ENCODE measurements at regions not wholly inside any gene's neighbourhood (a gene's known extent, or its start where the extent isn't known, plus 50 kb on each side); places are given as distances from the start of the nearest gene placed in this dataset.

GRCh38 chr2:83630351-83630750, 828.7 kb downstream of the SUCLG1 start:
- no peak overlapping the region for H3K4me3 ChIP-seq (ENCODE audit: low read depth, low read length)
- TF ChIP-seq, protein P1, sequence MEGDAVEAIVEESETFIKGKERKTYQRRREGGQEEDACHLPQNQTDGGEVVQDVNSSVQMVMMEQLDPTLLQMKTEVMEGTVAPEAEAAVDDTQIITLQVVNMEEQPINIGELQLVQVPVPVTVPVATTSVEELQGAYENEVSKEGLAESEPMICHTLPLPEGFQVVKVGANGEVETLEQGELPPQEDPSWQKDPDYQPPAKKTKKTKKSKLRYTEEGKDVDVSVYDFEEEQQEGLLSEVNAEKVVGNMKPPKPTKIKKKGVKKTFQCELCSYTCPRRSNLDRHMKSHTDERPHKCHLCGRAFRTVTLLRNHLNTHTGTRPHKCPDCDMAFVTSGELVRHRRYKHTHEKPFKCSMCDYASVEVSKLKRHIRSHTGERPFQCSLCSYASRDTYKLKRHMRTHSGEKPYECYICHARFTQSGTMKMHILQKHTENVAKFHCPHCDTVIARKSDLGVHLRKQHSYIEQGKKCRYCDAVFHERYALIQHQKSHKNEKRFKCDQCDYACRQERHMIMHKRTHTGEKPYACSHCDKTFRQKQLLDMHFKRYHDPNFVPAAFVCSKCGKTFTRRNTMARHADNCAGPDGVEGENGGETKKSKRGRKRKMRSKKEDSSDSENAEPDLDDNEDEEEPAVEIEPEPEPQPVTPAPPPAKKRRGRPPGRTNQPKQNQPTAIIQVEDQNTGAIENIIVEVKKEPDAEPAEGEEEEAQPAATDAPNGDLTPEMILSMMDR (IDR thresholded peaks at IDR 0.05; ENCODE audit: control insufficient read depth, extremely low read depth, insufficient read depth) = no peak
- no peak for DNase-seq (ENCODE audit: low read depth)

GRCh38 chr2:83615511-83615910, 843.6 kb downstream of the SUCLG1 start:
- no peak overlapping the region for H3K4me3 ChIP-seq (ENCODE audit: low read depth, low read length)
- no peak for DNase-seq (ENCODE audit: low read depth)
- TF ChIP-seq, protein P1 (IDR thresholded peaks at IDR 0.05; ENCODE audit: control insufficient read depth, extremely low read depth, insufficient read depth) = no peak

DNA sequence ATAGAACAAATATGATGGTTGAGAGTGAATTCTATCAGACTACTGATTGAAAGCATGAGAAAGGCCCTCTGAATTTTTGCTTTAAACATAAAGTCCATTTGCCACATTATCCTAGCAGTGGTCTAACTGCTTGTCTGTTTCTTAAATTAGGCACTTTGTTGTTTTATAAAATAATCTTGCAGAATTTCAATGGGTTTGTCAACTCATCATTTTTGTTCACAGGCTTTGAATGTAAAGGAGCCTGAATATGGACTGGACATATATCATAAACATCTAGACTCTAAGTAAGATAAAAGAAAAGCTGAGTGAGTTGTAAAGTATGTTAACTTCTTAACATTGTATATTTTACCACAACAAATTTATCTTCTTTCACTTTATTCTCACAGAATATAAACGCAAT, 845.9 kb downstream of the SUCLG1 start:
- TF ChIP-seq, protein P1 (IDR thresholded peaks at IDR 0.05; ENCODE audit: control insufficient read depth, extremely low read depth, insufficient read depth) = no peak
- no peak overlapping the region for H3K4me3 ChIP-seq (ENCODE audit: low read depth, low read length)
- no peak for DNase-seq (ENCODE audit: low read depth)

DNA sequence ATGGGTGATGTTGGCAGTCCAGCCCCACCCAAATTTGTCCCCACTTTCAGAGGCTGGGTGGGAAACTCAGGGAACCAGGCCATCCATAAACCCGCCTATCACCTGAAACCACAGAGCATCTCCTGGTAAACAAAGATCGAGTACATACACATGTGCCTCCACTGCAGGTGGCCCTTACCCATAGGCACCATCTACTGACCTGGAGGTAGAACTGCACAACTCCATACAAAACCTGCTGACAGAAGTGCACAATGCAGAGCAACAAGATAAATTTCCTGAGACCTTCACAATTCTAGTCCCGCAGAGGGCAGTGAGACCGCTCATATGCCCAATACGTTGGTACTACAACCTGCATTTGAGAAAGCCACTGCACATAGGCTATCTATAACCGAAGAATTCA, 856.3 kb downstream of the SUCLG1 start:
- H3K4me3 ChIP-seq (ENCODE audit: low read depth, low read length) = no peak overlapping the region
- DNase-seq (ENCODE audit: low read depth) = no peak
- TF ChIP-seq, protein P1 (IDR thresholded peaks at IDR 0.05; ENCODE audit: control insufficient read depth, extremely low read depth, insufficient read depth) = peak; percentile 20; the same call in 1 of the 2 replicates

DNA sequence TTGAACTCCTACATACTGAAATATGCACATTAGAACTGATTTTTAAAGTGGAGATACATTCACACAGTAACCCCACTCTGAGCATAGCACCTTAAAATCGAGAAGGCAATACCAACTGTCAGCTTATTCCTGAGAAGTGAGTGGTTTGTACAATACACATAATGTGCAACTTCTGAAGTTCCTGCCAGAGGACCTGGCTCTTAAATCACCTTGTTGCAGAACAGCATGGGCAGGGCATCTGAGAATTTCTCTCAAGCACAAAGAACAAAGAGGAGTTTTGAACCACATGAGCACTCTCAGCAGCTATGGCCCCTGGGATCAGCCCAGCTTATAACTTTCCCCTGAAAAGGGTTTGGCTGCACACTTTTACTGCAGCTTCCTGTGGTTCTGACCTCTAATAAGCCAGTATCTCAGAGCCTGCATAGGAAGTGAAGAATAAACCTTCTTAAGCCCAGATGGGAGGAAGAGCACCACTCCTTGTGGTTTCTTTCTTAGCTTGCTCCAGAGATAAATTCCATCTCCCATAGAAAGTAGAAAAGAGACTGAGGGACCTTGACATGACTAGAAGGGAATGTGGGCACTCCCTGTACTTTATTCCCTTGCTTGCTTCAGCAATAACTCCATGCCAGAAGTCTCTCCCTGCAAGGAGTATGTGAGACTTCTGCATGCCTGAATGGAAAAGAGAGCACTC, 862.3 kb downstream of the SUCLG1 start:
- H3K4me3 ChIP-seq (ENCODE audit: low read depth, low read length) = no peak overlapping the region
- TF ChIP-seq, protein P1 (IDR thresholded peaks at IDR 0.05; ENCODE audit: control insufficient read depth, extremely low read depth, insufficient read depth) = no peak
- no peak for DNase-seq (ENCODE audit: low read depth)

GRCh38 chr2:83595926-83596325, 863.2 kb downstream of the SUCLG1 start:
- no peak overlapping the region for H3K4me3 ChIP-seq (ENCODE audit: low read depth, low read length)
- DNase-seq (ENCODE audit: low read depth) = no peak
- TF ChIP-seq, protein P1 (IDR thresholded peaks at IDR 0.05; ENCODE audit: control insufficient read depth, extremely low read depth, insufficient read depth) = no peak

- H3K4me3 ChIP-seq (ENCODE audit: low read depth, low read length) = no peak overlapping the region
- TF ChIP-seq, protein P1 (IDR thresholded peaks at IDR 0.05; ENCODE audit: control insufficient read depth, extremely low read depth, insufficient read depth) = no peak
- DNase-seq (ENCODE audit: low read depth) = no peak
Measured at GRCh38 chr2:83595121-83595690, 863.9 kb downstream of the SUCLG1 start.
